Endothelial cell (in vitro differentiated cells): ENCODE measurements at regions not wholly inside any gene's neighbourhood (a gene's known extent, or its start where the extent isn't known, plus 50 kb on each side); places are given as distances from the start of the nearest gene placed in this dataset.

Source experiments
- DNase-seq: peaks from one replicate; pipeline ENCODE4 v3.0.0; 2021; ENCODE audit warnings: low spot score
- H3K27ac Mint-ChIP-seq: one replicate; pipeline ENCODE4 v1.8.0; 2021; ENCODE audit warnings: mixed read lengths, inconsistent platforms; ENCODE audit not compliant: unreplicated experiment
- H3K27me3 Mint-ChIP-seq: one replicate; pipeline ENCODE4 v1.8.0; 2021; ENCODE audit warnings: mild to moderate bottlenecking, moderate library complexity, mixed read lengths, inconsistent platforms; ENCODE audit not compliant: unreplicated experiment
- H3K36me3 Mint-ChIP-seq: one replicate; pipeline ENCODE4 v1.8.0; 2021; ENCODE audit warnings: mild to moderate bottlenecking, low read depth, mixed read lengths, inconsistent platforms; ENCODE audit not compliant: unreplicated experiment
- H3K4me1 Mint-ChIP-seq: one replicate; pipeline ENCODE4 v1.8.0; 2021; ENCODE audit warnings: mild to moderate bottlenecking, mixed read lengths, inconsistent platforms; ENCODE audit not compliant: unreplicated experiment
- H3K4me3 Mint-ChIP-seq: one replicate; pipeline ENCODE4 v1.8.0; 2021; ENCODE audit warnings: mild to moderate bottlenecking, mixed read lengths, inconsistent platforms; ENCODE audit not compliant: unreplicated experiment
- H3K9me3 Mint-ChIP-seq: one replicate; pipeline ENCODE4 v1.8.0; 2021; ENCODE audit warnings: mixed read lengths, inconsistent platforms; ENCODE audit not compliant: unreplicated experiment
- TF ChIP-seq, protein P1 (sequence below): fragments of 200-600 bp; sonication (generic); IDR thresholded peaks from one replicate; pipeline ENCODE4 v1.5.0; 2021; ENCODE audit warnings: antibody characterized with exemption; ENCODE audit not compliant: unreplicated experiment

DNA sequence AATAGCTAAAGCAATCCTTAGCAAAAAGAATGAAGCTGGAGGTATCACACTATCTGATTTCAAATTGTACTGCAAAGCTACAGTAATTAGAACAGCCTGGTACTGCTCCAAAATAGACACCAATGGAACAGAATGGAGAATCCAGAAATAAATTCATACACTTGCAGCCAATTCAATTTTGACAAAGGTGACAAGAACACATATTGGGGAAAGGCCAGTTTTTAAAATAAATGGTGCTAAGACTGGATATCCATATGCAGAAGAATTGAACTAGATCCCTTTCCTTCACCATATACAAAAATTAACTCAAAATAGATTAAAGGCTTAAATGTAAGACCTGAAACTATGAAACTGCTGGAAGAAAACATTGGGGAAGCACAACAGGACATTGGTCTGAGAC is 748.5 kb downstream of the DNAJB9 start:
- TF ChIP-seq, protein P1, sequence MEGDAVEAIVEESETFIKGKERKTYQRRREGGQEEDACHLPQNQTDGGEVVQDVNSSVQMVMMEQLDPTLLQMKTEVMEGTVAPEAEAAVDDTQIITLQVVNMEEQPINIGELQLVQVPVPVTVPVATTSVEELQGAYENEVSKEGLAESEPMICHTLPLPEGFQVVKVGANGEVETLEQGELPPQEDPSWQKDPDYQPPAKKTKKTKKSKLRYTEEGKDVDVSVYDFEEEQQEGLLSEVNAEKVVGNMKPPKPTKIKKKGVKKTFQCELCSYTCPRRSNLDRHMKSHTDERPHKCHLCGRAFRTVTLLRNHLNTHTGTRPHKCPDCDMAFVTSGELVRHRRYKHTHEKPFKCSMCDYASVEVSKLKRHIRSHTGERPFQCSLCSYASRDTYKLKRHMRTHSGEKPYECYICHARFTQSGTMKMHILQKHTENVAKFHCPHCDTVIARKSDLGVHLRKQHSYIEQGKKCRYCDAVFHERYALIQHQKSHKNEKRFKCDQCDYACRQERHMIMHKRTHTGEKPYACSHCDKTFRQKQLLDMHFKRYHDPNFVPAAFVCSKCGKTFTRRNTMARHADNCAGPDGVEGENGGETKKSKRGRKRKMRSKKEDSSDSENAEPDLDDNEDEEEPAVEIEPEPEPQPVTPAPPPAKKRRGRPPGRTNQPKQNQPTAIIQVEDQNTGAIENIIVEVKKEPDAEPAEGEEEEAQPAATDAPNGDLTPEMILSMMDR = no peak
- Mint-ChIP-seq H3K36me3 (no peaks in the 10 kb centered on the region), H3K27ac (no peak overlapping the region), H3K4me3 (no peak overlapping the region), H3K4me1 (no peaks in the 10 kb centered on the region), H3K27me3 (no peaks in the 10 kb centered on the region), H3K9me3 (no peaks in the 10 kb centered on the region)
- no peak for DNase-seq

DNA sequence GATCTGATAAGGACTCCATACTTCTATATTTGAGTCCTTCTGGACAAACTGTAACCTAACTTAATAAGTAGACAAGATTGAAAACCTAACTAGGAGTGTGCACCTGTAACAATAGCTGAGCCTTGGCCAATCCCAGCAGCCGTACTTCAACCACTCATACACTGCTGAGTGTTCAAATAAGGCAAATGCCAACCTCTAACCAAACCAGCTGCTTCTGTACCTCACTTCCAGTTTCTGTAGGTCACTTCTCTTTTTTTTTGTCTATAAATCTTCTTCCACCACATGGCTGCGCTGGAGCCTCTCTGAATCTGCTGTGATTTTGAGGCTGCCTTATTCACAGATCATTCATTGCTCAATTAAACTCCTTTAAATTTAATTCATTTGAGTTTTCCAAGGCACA is 753.2 kb downstream of the DNAJB9 start:
- Mint-ChIP-seq H3K36me3 (no peaks in the 10 kb centered on the region), H3K4me3 (no peak overlapping the region), H3K27me3 (no peaks in the 10 kb centered on the region), H3K27ac (no peak overlapping the region), H3K9me3 (no peaks in the 10 kb centered on the region), H3K4me1 (no peaks in the 10 kb centered on the region)
- DNase-seq = no peak
- TF ChIP-seq, protein P1 = no peak

DNA sequence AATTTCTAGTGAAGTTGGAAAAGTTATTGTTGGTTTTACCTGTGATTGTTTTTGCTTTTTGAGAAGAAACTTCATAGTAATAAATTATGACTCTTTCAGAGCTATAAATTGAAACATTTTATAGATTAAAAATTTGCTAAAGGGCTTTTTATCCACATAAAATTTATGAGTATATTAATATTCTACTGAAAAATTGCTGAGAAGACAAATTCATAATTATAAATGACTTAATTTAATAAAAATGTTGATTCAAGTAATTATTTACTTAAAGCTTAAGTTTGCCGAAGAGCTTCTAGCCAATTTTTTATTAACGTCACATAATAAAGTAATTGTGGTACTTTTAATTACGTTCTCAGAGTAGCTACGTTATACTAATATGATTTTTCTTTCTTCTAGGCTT is 761.7 kb downstream of the DNAJB9 start:
- Mint-ChIP-seq H3K9me3 (peaks cover 4% of the 10 kb centered on the region), H3K36me3 (no peaks in the 10 kb centered on the region), H3K4me1 (no peaks in the 10 kb centered on the region), H3K27ac (no peak overlapping the region), H3K27me3 (peaks cover 4% of the 10 kb centered on the region), H3K4me3 (no peak overlapping the region)
- TF ChIP-seq, protein P1 = no peak
- DNase-seq = no peak

DNA sequence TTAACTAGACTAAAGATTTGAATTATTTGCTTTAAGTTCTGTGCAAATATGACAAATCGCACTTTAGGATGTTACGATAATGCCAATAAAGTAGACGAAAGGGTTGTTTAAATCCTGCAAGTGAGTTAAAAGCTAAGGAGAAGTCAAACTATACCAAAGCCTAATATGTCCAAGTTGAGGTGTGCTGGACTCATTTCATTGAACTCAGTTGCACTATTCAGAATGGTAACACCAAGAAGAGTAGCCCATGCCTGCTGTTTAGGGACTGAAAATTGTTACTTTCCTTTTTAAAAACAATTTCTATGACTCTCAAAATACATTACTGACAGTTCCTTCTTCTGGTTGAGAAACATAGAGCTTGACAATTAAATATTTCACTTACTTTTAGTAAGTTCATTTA is 766.3 kb downstream of the DNAJB9 start:
- TF ChIP-seq, protein P1 = no peak
- no peak for DNase-seq
- H3K9me3 Mint-ChIP-seq = no peaks in the 10 kb centered on the region
- H3K27ac Mint-ChIP-seq = no peak overlapping the region
- H3K4me1 Mint-ChIP-seq = peaks cover 4% of the 10 kb centered on the region
- H3K4me3 Mint-ChIP-seq = no peak overlapping the region
- no peaks in the 10 kb centered on the region for H3K36me3 Mint-ChIP-seq
- H3K27me3 Mint-ChIP-seq = no peaks in the 10 kb centered on the region

DNA sequence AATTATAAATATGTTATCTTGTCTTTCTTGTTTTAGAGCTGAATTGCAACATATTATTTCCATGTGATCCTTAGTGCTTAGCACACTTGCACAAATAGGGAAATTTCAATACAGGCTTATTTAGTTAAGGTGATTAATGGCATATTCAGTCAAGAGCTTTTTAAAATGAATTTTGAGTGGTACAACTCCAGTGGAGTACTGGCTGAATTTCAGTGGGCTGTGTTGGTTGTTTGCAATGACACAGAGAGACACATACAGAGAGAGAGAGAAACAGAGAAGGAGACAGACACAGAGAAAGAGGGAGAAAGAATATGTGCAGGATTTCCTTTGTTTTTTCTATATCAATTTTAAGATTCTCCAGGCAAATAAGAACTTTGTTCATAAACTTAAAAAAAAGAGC is 766.9 kb downstream of the DNAJB9 start:
- no peaks in the 10 kb centered on the region for H3K9me3 Mint-ChIP-seq
- no peak overlapping the region for H3K27ac Mint-ChIP-seq
- no peaks in the 10 kb centered on the region for H3K36me3 Mint-ChIP-seq
- DNase-seq = no peak
- TF ChIP-seq, protein P1 = no peak
- H3K4me1 Mint-ChIP-seq = peaks cover 4% of the 10 kb centered on the region
- H3K4me3 Mint-ChIP-seq = no peak overlapping the region
- H3K27me3 Mint-ChIP-seq = no peaks in the 10 kb centered on the region
